Gastrocnemius medialis (tissue), 4 donors: ENCODE measurements at regions not wholly inside any gene's neighbourhood (a gene's known extent, or its start where the extent isn't known, plus 50 kb on each side); places are given as distances from the start of the nearest gene placed in this dataset.

Experiments
- ATAC-seq, 2 donors: fragments of 150-250 bp; one replicate each; pipeline ENCODE4 v1.9.1; 2016
- DNase-seq, 2 donors: peaks; one replicate each; pipeline ENCODE4 v3.0.0-alpha.2; 2019
- H3K27ac ChIP-seq, 4 donors: fragments of 200-600 bp; sonication (generic); 1 replicate in 1 of 4; 2 replicates in 3 of 4; pipeline ENCODE4 v1.5.1; 2016 to 2018; ENCODE audit warnings: mild to moderate bottlenecking in 2 of 4, moderate library complexity in 1 of 4
- H3K27me3 ChIP-seq, 3 donors: fragments of 200-600 bp; sonication (generic) in 2 of 3; 1 replicate in 1 of 3; 2 replicates in 2 of 3; pipeline versions ENCODE4 v1.5.1 to v1.6.0; 2016 to 2019; ENCODE audit warnings: mild to moderate bottlenecking in 1 of 3, moderate library complexity in 1 of 3
- H3K36me3 ChIP-seq, 2 donors: fragments of 200-600 bp; sonication (generic) in 1 of 2; one replicate each; pipeline ENCODE4 v1.5.1; 2017 to 2018
- H3K4me1 ChIP-seq, 2 donors: fragments of 200-600 bp; sonication (generic) in 1 of 2; one replicate each; pipeline ENCODE4 v1.5.1; 2016 to 2017; ENCODE audit warnings: mild to moderate bottlenecking in 2 of 2
- H3K4me3 ChIP-seq, 4 donors: fragments of 200-600 bp; sonication (generic) in 3 of 4; 1 replicate in 1 of 4; 2 replicates in 3 of 4; pipeline ENCODE4 v1.5.1; 2016 to 2019; ENCODE audit warnings: mild to moderate bottlenecking in 2 of 4
- H3K9me3 ChIP-seq, 3 donors: fragments of 200-600 bp; sonication (generic) in 2 of 3; 1 replicate in 1 of 3; 2 replicates in 2 of 3; pipeline ENCODE4 v1.5.1; 2016 to 2019
- CTCF ChIP-seq, 5 experiments: fragments of 450-650 bp in 3 of 5; fragments of 200-600 bp in 2 of 5; sonication (generic) in 2 of 5; IDR thresholded peaks in 4 of 5; conservative IDR thresholded peaks in 1 of 5; 1 replicate in 4 of 5; 2 replicates in 1 of 5; pipeline ENCODE4 v1.5.1; 2016 to 2019; ENCODE audit warnings: antibody characterized with exemption in 5 of 5, mild to moderate bottlenecking in 3 of 5, moderate library complexity in 3 of 5
- POLR2A ChIP-seq, 2 donors: fragments of 450-650 bp; IDR thresholded peaks; one replicate each; pipeline ENCODE4 v1.6.1; 2017; ENCODE audit warnings: antibody characterized with exemption in 2 of 2, mild to moderate bottlenecking in 2 of 2, moderate library complexity in 2 of 2
- in situ Hi-C, 4 donors: fragments of 200-750 bp; cut with MboI; loops; one replicate each; pipeline versions ENCODE4 v1.15.0 to v1.8.0; 2017; ENCODE audit warnings: low sequenced_read_pairs in 4 of 4
- intact Hi-C: fragments of 100-400 bp; cut with DNase I; formaldehyde crosslinking; loops from one replicate; pipeline ENCODE4 v1.15.1; 2023; ENCODE audit warnings: low total_unique reads

DNA sequence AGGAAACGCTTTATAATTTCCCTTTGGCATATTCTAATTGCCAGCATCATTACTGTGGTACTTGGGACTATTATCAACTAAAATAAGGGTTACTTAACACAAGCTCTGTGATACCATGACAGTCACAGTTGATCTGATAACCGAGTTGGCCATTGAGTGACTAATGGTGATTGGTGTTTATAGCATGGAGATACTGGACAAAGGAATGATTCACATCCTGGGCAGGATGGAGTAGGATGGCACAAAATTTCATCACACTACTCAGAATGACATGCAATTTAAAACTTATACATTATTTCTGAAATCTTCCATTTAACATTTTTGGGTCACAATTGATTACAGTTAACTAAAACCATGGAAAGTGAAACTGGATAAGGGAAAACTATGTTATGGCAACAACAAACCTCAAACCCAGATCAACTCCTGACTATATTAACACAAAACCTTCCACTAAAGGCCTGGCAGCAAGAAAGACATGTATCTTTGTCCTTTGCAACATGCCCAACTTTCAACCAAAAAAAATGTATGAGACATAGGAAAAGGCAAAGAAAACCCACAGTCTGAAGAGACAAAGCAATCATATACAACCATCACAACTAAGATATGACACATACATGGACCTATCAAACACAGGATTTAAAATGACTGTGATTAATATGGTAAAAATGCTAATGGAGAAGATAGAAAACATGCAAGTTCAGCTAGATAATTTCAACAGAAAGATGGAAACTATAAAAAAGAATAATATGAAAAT is 208.5 kb upstream of the NRP1 start:
- Histone ChIP-seq H3K9me3 (no peaks in the 10 kb centered on the region), H3K4me1 (no peaks in the 10 kb centered on the region), H3K36me3 (no peaks in the 10 kb centered on the region), H3K27me3 (no peaks in the 10 kb centered on the region), H3K4me3 (no peak overlapping the region), H3K27ac (no peak overlapping the region)
- ATAC-seq (no peak), DNase-seq (no peak)
- intact Hi-C loops, result no loop called here
- in situ Hi-C loops, result no loop called here
- no peak for TF ChIP-seq POLR2A (IDR thresholded peaks at IDR 0.05)
- TF ChIP-seq CTCF (IDR thresholded peaks at IDR 0.05 in 4 of 5, conservative IDR thresholded peaks at IDR 0.05 in 1 of 5), result no peak

DNA sequence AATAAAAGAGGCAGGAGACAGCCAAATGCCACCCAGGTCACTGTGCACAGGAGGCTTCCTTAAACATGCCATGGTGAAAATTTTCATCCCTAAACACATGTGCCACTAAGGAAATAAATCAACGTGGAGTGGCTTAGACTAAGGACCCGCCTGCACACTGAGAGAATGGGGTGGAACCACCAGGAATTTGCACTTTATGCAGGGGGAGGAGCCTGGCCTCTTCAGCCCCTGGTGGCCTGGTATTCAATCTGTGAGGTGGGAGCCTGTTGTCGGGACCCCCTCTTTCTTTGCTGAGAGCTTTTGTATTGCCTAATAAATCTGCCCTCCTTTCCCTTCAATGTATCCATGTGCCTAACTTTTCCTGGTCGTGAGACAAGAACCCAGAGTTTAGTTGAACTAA is 204.6 kb upstream of the NRP1 start:
- TF ChIP-seq POLR2A (IDR thresholded peaks at IDR 0.05) (no peak), CTCF (IDR thresholded peaks at IDR 0.05 in 4 of 5, conservative IDR thresholded peaks at IDR 0.05 in 1 of 5) (no peak)
- H3K4me1 ChIP-seq, result no peaks in the 10 kb centered on the region
- intact Hi-C loops (no loop called here), in situ Hi-C loops (no loop called here)
- H3K4me3 ChIP-seq, result no peak overlapping the region
- no peaks in the 10 kb centered on the region for H3K27me3 ChIP-seq
- no peak for ATAC-seq
- no peaks in the 10 kb centered on the region for H3K36me3 ChIP-seq
- H3K27ac ChIP-seq, result no peak overlapping the region
- no peaks in the 10 kb centered on the region for H3K9me3 ChIP-seq
- DNase-seq, result no peak

- no peaks in the 10 kb centered on the region for H3K36me3 ChIP-seq
- H3K4me3 ChIP-seq, result no peak overlapping the region
- no peaks in the 10 kb centered on the region for H3K27me3 ChIP-seq
- in situ Hi-C loops, result no loop called here
- no peaks in the 10 kb centered on the region for H3K9me3 ChIP-seq
- TF ChIP-seq CTCF (IDR thresholded peaks at IDR 0.05 in 4 of 5, conservative IDR thresholded peaks at IDR 0.05 in 1 of 5), result no peak
- TF ChIP-seq POLR2A (IDR thresholded peaks at IDR 0.05), result no peak
- no peak for DNase-seq
- H3K4me1 ChIP-seq, result no peaks in the 10 kb centered on the region
- intact Hi-C loops, result no loop called here
- H3K27ac ChIP-seq, result no peak overlapping the region
- ATAC-seq, result no peak
These were observed 202.6 kb upstream of the NRP1 start for GRCh38 chr10:33537066-33537465.

GRCh38 chr10:33536508-33536907 is 202.0 kb upstream of the NRP1 start:
- no peak for ATAC-seq
- H3K4me3 ChIP-seq, result no peak overlapping the region
- H3K4me1 ChIP-seq, result no peaks in the 10 kb centered on the region
- no peak overlapping the region for H3K27ac ChIP-seq
- no peaks in the 10 kb centered on the region for H3K27me3 ChIP-seq
- TF ChIP-seq POLR2A (IDR thresholded peaks at IDR 0.05) (no peak), CTCF (IDR thresholded peaks at IDR 0.05 in 4 of 5, conservative IDR thresholded peaks at IDR 0.05 in 1 of 5) (no peak)
- H3K9me3 ChIP-seq, result no peaks in the 10 kb centered on the region
- intact Hi-C loops, result no loop called here
- no peak for DNase-seq
- no peaks in the 10 kb centered on the region for H3K36me3 ChIP-seq
- in situ Hi-C loops, result no loop called here

- no peaks in the 10 kb centered on the region for H3K4me1 ChIP-seq
- no peaks in the 10 kb centered on the region for H3K27me3 ChIP-seq
- DNase-seq, result no peak
- H3K4me3 ChIP-seq, result no peak overlapping the region
- H3K36me3 ChIP-seq, result no peaks in the 10 kb centered on the region
- in situ Hi-C loops, result no loop called here
- no peak overlapping the region for H3K27ac ChIP-seq
- TF ChIP-seq CTCF (IDR thresholded peaks at IDR 0.05 in 4 of 5, conservative IDR thresholded peaks at IDR 0.05 in 1 of 5) (no peak), POLR2A (IDR thresholded peaks at IDR 0.05) (no peak)
- H3K9me3 ChIP-seq, result no peaks in the 10 kb centered on the region
- ATAC-seq, result no peak
- intact Hi-C loops, result no loop called here
These were observed 201.4 kb upstream of the NRP1 start for GRCh38 chr10:33535866-33536265.
